Heart right ventricle (tissue), 16 donors: ENCODE measurements at regions not wholly inside any gene's neighbourhood (a gene's known extent, or its start where the extent isn't known, plus 50 kb on each side); places are given as distances from the start of the nearest gene placed in this dataset.
"Not testable (repeated sequence)": the region's sequence is repeated elsewhere in the genome, so short reads cannot be mapped to it uniquely, and the experiment has no call there.

Experiments used
- ATAC-seq, 8 donors: fragments of 200-7000 bp; cut with Tn5 transposase; one replicate each; pipeline ENCODE4 v1.9.1; 2020; ENCODE audit warnings: mild to moderate bottlenecking in 8 of 8, moderate library complexity in 8 of 8, moderate number of reproducible peaks in 1 of 8
- DNase-seq, 2 donors: peaks; one replicate each; pipeline ENCODE4 v3.0.0-alpha.2; 2020
- H3K27ac ChIP-seq, 10 donors: fragments of 200-600 bp; sonication (generic) in 2 of 10; one replicate each; pipeline versions ENCODE4 v1.5.0 to v1.8.0; 2020 to 2022; ENCODE audit warnings: mild to moderate bottlenecking in 3 of 10
- H3K27me3 ChIP-seq, 7 donors: fragments of 200-600 bp; one replicate each; pipeline ENCODE4 v1.8.0; 2021 to 2022; ENCODE audit warnings: mild to moderate bottlenecking in 2 of 7
- H3K36me3 ChIP-seq, 9 donors: fragments of 200-600 bp; sonication (generic) in 1 of 9; one replicate each; pipeline versions ENCODE4 v1.5.0 to v1.8.0; 2020 to 2022; ENCODE audit warnings: mild to moderate bottlenecking in 2 of 9
- H3K4me1 ChIP-seq, 9 donors: fragments of 200-600 bp; sonication (generic) in 1 of 9; one replicate each; pipeline versions ENCODE4 v1.5.0 to v1.8.0; 2020 to 2022; ENCODE audit warnings: mild to moderate bottlenecking in 4 of 9
- H3K4me3 ChIP-seq, 10 donors: fragments of 200-600 bp; sonication (generic) in 2 of 10; one replicate each; pipeline versions ENCODE4 v1.5.0 to v1.8.0; 2020 to 2022; ENCODE audit warnings: mild to moderate bottlenecking in 7 of 10, moderate library complexity in 2 of 10
- H3K9me3 ChIP-seq, 11 donors: fragments of 200-600 bp in 10 of 11; sonication (generic) in 2 of 11; one replicate each; pipeline versions ENCODE4 v1.5.0 to v1.8.0; 2013 to 2022; ENCODE audit warnings: mild to moderate bottlenecking in 2 of 11, control low read depth in 1 of 11, moderate library complexity in 1 of 11
- WGBS, 2 donors: extraction: QIAGEN DNeasy Blood & Tissue Kit; methylation state at CpG; one replicate each; pipeline ENCODE4 v1.1.7; 2013; ENCODE audit warnings: inconsistent platforms in 1 of 2; 5-methylcytosine and 5-hydroxymethylcytosine counted together
- intact Hi-C, 10 donors: fragments of 100-400 bp; cut with DNase I; formaldehyde crosslinking; loops; one replicate each; pipeline versions ENCODE4 v1.11.1 to v1.14.2; 2022
- donor health status: Arrhythmogenic right ventricular cardiomyopathy.
- donor health status: ischemic (EF 13 %, LVEDD 7.1; RV severe dilation, severe dysfunction).
- donor health status: healthy with polysubstance abuse.
- donor health status: DM: no; HTN: yes; CAD: no.
- donor health status: DM: no; HTN: no; CAD: no.
- donor health status: ischemic (EF 25% LVEDD 6.9; RV normal size, moderate dysfunction).
- donor health status: ischemic (EF 25% LVEDD 5.7; RV mildly dilated, moderate dysfunction).
- donor health status: healthy.
- donor health status: DM: yes; HTN: yes; CAD: no.
- donor health status: Ischemic cardiomyopathy.
- donor health status: ischemic (EF 35%, LVEDD 5.7; RV mildly dilated, moderate dysfunction).
- donor health status: nonischemic (EF 11% LVEDD 7.7; RV severe dilation, severe dysfunction).
- donor health status: DM: yes; HTN: yes; CAD: no.
- donor health status: PGD.
- donor health status: ischemic (EF 29% LVEDD 5.4; RV normal size, mild dysfunction).
- donor health status: nonischemic (EF 23%, LVEDD 6.1; RV moderate dilation, normal function).

- WGBS, 2 donors, result no CpG with 5 or more reads among the region's 5 CpGs
These were observed 93.8 kb downstream of the OR4M2 start for GRCh38 chr15:22174088-22174487.

GRCh38 chr15:22177965-22178364 lies 97.6 kb downstream of the OR4M2 start:
- H3K27ac ChIP-seq, H3K9me3 ChIP-seq, H3K4me3 ChIP-seq, H3K36me3 ChIP-seq, DNase-seq, H3K27me3 ChIP-seq, ATAC-seq, H3K4me1 ChIP-seq, intact Hi-C loops: not testable (repeated sequence)
- WGBS, 2 donors, result no CpG with 5 or more reads among the region's 7 CpGs

More at GRCh38 chr15:22174088-22174487, 93.8 kb downstream of the OR4M2 start:
- DNase-seq, H3K4me3 ChIP-seq, intact Hi-C loops, H3K27ac ChIP-seq, H3K36me3 ChIP-seq, H3K9me3 ChIP-seq, ATAC-seq, H3K27me3 ChIP-seq, H3K4me1 ChIP-seq: not testable (repeated sequence)

- DNase-seq, H3K4me1 ChIP-seq, H3K4me3 ChIP-seq, H3K36me3 ChIP-seq, H3K27me3 ChIP-seq, H3K9me3 ChIP-seq, intact Hi-C loops, H3K27ac ChIP-seq, ATAC-seq: not testable (repeated sequence)
- no CpG with 5 or more reads among the region's 1 CpG for WGBS, 2 donors
These were observed 98.1 kb downstream of the OR4M2 start for GRCh38 chr15:22178438-22178837.

- H3K36me3 ChIP-seq, H3K27me3 ChIP-seq, DNase-seq, intact Hi-C loops, H3K4me3 ChIP-seq, H3K4me1 ChIP-seq, H3K27ac ChIP-seq, ATAC-seq, H3K9me3 ChIP-seq: not testable (repeated sequence)
- no CpG with 5 or more reads among the region's 3 CpGs for WGBS, 2 donors
These were observed 98.7 kb downstream of the OR4M2 start for GRCh38 chr15:22179043-22179442.

GRCh38 chr15:22180611-22181010 lies 100.3 kb downstream of the OR4M2 start:
- H3K36me3 ChIP-seq, H3K27ac ChIP-seq, H3K4me3 ChIP-seq, ATAC-seq, H3K9me3 ChIP-seq, H3K4me1 ChIP-seq, H3K27me3 ChIP-seq, DNase-seq, intact Hi-C loops: not testable (repeated sequence)
- WGBS, 2 donors, result no CpG with 5 or more reads among the region's 7 CpGs

- not testable (repeated sequence) for ATAC-seq
- 86% methylated on average over 5 of the region's 15 CpGs; no CpG with 5 or more reads in 1 of the 2 donors for WGBS, 2 donors
These were observed 104.4 kb downstream of the OR4M2 start for GRCh38 chr15:22184678-22185077.

GRCh38 chr15:22186846-22187532 lies 106.7 kb downstream of the OR4M2 start:
- H3K36me3 ChIP-seq, DNase-seq, ATAC-seq, H3K4me1 ChIP-seq, H3K9me3 ChIP-seq, H3K27ac ChIP-seq, H3K4me3 ChIP-seq, intact Hi-C loops, H3K27me3 ChIP-seq: not testable (repeated sequence)
- 86% methylated on average over 4 of the region's 9 CpGs; no CpG with 5 or more reads in 1 of the 2 donors for WGBS, 2 donors

More at GRCh38 chr15:22184678-22185077, 104.4 kb downstream of the OR4M2 start:
- H3K4me1 ChIP-seq, H3K27me3 ChIP-seq, H3K36me3 ChIP-seq, H3K9me3 ChIP-seq, H3K27ac ChIP-seq, DNase-seq, intact Hi-C loops, H3K4me3 ChIP-seq: not testable (repeated sequence)

- H3K4me3 ChIP-seq, H3K9me3 ChIP-seq, H3K27ac ChIP-seq, ATAC-seq, H3K27me3 ChIP-seq, H3K36me3 ChIP-seq, DNase-seq, intact Hi-C loops, H3K4me1 ChIP-seq: not testable (repeated sequence)
- WGBS, 2 donors, result 90 to 100% methylated on average over 1 of the region's 3 CpGs
These were observed 111.5 kb downstream of the OR4M2 start for GRCh38 chr15:22191818-22192217.

GRCh38 chr15:22194739-22195617 lies 114.7 kb downstream of the OR4M2 start:
- ATAC-seq, H3K4me1 ChIP-seq, H3K9me3 ChIP-seq, intact Hi-C loops, H3K27me3 ChIP-seq, H3K27ac ChIP-seq, DNase-seq, H3K4me3 ChIP-seq, H3K36me3 ChIP-seq: not testable (repeated sequence)
- 17 to 80% methylated on average over 1 of the region's 7 CpGs for WGBS, 2 donors

- H3K27ac ChIP-seq, intact Hi-C loops, H3K9me3 ChIP-seq, H3K27me3 ChIP-seq, DNase-seq, ATAC-seq, H3K4me3 ChIP-seq, H3K4me1 ChIP-seq, H3K36me3 ChIP-seq: not testable (repeated sequence)
- no CpG with 5 or more reads among the region's 2 CpGs for WGBS, 2 donors
These were observed 116.1 kb downstream of the OR4M2 start for GRCh38 chr15:22196423-22196822.

- H3K27me3 ChIP-seq, intact Hi-C loops, DNase-seq, H3K9me3 ChIP-seq, ATAC-seq, H3K4me3 ChIP-seq, H3K27ac ChIP-seq, H3K4me1 ChIP-seq, H3K36me3 ChIP-seq: not testable (repeated sequence)
- WGBS, 2 donors, result 70 to 73% methylated on average over 2 of the region's 3 CpGs
These were observed 120.1 kb downstream of the OR4M2 start for GRCh38 chr15:22200417-22200816.
